Chondrocyte (in vitro differentiated cells): ENCODE measurements at regions not wholly inside any gene's neighbourhood (a gene's known extent, or its start where the extent isn't known, plus 50 kb on each side); places are given as distances from the start of the nearest gene placed in this dataset.

Experiments
- DNase-seq: peaks from one replicate; pipeline ENCODE4 v3.0.0; 2021; ENCODE audit warnings: mixed read lengths, low spot score
- H3K27ac Mint-ChIP-seq: one replicate; pipeline ENCODE4 v1.8.0; 2021; ENCODE audit warnings: mild to moderate bottlenecking, moderate library complexity, mixed read lengths; ENCODE audit not compliant: unreplicated experiment
- H3K27me3 Mint-ChIP-seq: 2 replicates; pipeline ENCODE4 v1.8.0; 2021; ENCODE audit warnings: low read depth, mixed read lengths
- H3K36me3 Mint-ChIP-seq: 2 replicates; pipeline ENCODE4 v1.8.0; 2021; ENCODE audit warnings: low read depth, mixed read lengths
- H3K4me1 Mint-ChIP-seq: 2 replicates; pipeline ENCODE4 v1.8.0; 2021; ENCODE audit warnings: low read depth, mild to moderate bottlenecking, mixed read lengths
- H3K4me3 Mint-ChIP-seq: one replicate; pipeline ENCODE4 v1.8.0; 2021; ENCODE audit warnings: mild to moderate bottlenecking, moderate library complexity, mixed read lengths; ENCODE audit not compliant: unreplicated experiment
- H3K9me3 Mint-ChIP-seq: 2 replicates; pipeline ENCODE4 v1.8.0; 2021; ENCODE audit warnings: low read depth, mixed read lengths
- TF ChIP-seq, protein P1 (sequence below): fragments of 200-600 bp; sonication (generic); IDR thresholded peaks from 2 replicates; pipeline ENCODE4 v1.5.0; 2021; ENCODE audit warnings: antibody characterized with exemption, mild to moderate bottlenecking, moderate library complexity

- no peaks in the 10 kb centered on the region for H3K27me3 Mint-ChIP-seq
- H3K4me1 Mint-ChIP-seq = peaks cover 16% of the 10 kb centered on the region
- H3K27ac Mint-ChIP-seq = no peak overlapping the region
- H3K36me3 Mint-ChIP-seq = no peaks in the 10 kb centered on the region
- DNase-seq = no peak
- H3K9me3 Mint-ChIP-seq = no peaks in the 10 kb centered on the region
- TF ChIP-seq, protein P1, sequence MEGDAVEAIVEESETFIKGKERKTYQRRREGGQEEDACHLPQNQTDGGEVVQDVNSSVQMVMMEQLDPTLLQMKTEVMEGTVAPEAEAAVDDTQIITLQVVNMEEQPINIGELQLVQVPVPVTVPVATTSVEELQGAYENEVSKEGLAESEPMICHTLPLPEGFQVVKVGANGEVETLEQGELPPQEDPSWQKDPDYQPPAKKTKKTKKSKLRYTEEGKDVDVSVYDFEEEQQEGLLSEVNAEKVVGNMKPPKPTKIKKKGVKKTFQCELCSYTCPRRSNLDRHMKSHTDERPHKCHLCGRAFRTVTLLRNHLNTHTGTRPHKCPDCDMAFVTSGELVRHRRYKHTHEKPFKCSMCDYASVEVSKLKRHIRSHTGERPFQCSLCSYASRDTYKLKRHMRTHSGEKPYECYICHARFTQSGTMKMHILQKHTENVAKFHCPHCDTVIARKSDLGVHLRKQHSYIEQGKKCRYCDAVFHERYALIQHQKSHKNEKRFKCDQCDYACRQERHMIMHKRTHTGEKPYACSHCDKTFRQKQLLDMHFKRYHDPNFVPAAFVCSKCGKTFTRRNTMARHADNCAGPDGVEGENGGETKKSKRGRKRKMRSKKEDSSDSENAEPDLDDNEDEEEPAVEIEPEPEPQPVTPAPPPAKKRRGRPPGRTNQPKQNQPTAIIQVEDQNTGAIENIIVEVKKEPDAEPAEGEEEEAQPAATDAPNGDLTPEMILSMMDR = no peak
- no peak overlapping the region for H3K4me3 Mint-ChIP-seq
Measured at GRCh38 chr1:82260051-82260450, 459.3 kb downstream of the ADGRL2 start.

- DNase-seq = no peak
- Mint-ChIP-seq H3K27ac (no peak overlapping the region), H3K4me1 (peaks cover 16% of the 10 kb centered on the region), H3K4me3 (no peak overlapping the region), H3K36me3 (no peaks in the 10 kb centered on the region), H3K27me3 (no peaks in the 10 kb centered on the region), H3K9me3 (no peaks in the 10 kb centered on the region)
- TF ChIP-seq, protein P1 = no peak
Measured at GRCh38 chr1:82258887-82259286, 458.2 kb downstream of the ADGRL2 start.

- Mint-ChIP-seq H3K36me3 (no peaks in the 10 kb centered on the region), H3K9me3 (peaks cover 13% of the 10 kb centered on the region), H3K4me1 (no peaks in the 10 kb centered on the region), H3K4me3 (no peak overlapping the region), H3K27me3 (no peaks in the 10 kb centered on the region), H3K27ac (no peak overlapping the region)
- TF ChIP-seq, protein P1 = no peak
- DNase-seq = no peak
Measured at GRCh38 chr1:82246050-82246449, 445.3 kb downstream of the ADGRL2 start.

DNA sequence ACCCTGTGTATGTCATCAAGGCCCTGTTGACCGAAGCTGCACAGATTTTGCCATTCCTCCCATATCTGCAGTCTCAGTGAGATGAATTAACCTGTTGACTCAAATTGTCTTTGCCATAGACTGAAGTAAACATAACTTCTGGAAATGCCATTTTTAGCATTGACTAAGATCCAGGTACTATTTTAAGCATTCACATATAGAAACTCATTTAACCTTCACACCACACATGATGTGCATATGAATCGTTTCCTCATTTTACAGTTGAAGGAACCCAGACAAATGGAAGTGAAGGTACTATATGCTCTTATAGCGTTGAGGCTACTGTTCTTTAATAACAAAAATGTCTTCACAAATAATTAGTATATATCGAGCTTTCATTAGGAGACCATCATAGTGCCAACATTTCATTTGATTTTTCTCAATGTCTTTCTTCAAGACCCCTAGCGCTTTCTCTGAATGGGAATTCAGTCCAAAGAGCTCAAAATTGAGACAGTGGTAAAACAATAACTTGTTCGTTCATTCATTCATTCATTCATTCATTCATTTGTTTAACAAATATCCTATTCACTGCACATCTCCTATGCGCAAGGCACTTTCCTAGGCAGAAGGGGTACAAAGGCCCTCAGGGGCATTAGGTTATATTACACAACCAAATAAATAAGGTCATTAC lies 444.7 kb downstream of the ADGRL2 start:
- TF ChIP-seq, protein P1 = no peak
- no peak for DNase-seq
- Mint-ChIP-seq H3K36me3 (no peaks in the 10 kb centered on the region), H3K9me3 (peaks cover 13% of the 10 kb centered on the region), H3K4me3 (no peak overlapping the region), H3K27me3 (no peaks in the 10 kb centered on the region), H3K27ac (no peak overlapping the region), H3K4me1 (no peaks in the 10 kb centered on the region)

- H3K36me3 Mint-ChIP-seq = peaks cover 9% of the 10 kb centered on the region
- H3K27ac Mint-ChIP-seq = no peak overlapping the region
- peaks cover 31% of the 10 kb centered on the region for H3K9me3 Mint-ChIP-seq
- no peaks in the 10 kb centered on the region for H3K4me1 Mint-ChIP-seq
- no peak for DNase-seq
- H3K4me3 Mint-ChIP-seq = no peak overlapping the region
- H3K27me3 Mint-ChIP-seq = no peaks in the 10 kb centered on the region
- TF ChIP-seq, protein P1 = peak; percentile 18
Measured at GRCh38 chr1:82240571-82240970, 439.8 kb downstream of the ADGRL2 start.
